ENCODE measurements at regions not wholly inside any gene's neighbourhood (a gene's known extent, or its start where the extent isn't known, plus 50 kb on each side); places are given as distances from the start of the nearest gene placed in this dataset.

- TF ChIP-seq CTCF (IDR thresholded peaks at IDR 0.05) (no peak), POLR2AphosphoS5 (IDR thresholded peaks at IDR 0.05) (no peak), POLR2A (IDR thresholded peaks at IDR 0.05) (no peak)
Observed at GRCh38 chr2:39530411-39530866, 93.4 kb upstream of the MAP4K3 start.
